ENCODE measurements at regions not wholly inside any gene's neighbourhood (a gene's known extent, or its start where the extent isn't known, plus 50 kb on each side); places are given as distances from the start of the nearest gene placed in this dataset.

DNA sequence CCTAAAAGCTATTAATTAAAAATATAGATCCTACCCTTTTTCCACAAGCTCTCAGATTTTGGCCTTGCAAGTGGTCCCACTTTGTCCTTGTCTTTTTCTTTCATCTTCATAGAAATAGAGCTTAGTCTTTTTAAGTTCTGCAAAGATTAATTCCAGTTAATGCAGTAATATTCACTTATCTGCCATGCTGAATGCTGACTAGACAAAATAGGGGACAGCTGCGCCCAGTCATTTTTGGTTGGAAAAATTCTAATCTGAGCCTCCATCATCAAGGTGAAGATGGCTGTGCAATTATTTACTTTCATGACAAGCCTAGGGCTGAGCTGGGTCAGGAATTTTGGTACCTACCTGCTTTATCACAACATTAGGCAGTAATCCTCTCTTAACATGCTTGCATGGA, 241.3 kb upstream of the CXorf66 start:
- no peak overlapping the region for H3K4me3 ChIP-seq (ENCODE audit: low read depth, low read length)
- TF ChIP-seq, protein P1, sequence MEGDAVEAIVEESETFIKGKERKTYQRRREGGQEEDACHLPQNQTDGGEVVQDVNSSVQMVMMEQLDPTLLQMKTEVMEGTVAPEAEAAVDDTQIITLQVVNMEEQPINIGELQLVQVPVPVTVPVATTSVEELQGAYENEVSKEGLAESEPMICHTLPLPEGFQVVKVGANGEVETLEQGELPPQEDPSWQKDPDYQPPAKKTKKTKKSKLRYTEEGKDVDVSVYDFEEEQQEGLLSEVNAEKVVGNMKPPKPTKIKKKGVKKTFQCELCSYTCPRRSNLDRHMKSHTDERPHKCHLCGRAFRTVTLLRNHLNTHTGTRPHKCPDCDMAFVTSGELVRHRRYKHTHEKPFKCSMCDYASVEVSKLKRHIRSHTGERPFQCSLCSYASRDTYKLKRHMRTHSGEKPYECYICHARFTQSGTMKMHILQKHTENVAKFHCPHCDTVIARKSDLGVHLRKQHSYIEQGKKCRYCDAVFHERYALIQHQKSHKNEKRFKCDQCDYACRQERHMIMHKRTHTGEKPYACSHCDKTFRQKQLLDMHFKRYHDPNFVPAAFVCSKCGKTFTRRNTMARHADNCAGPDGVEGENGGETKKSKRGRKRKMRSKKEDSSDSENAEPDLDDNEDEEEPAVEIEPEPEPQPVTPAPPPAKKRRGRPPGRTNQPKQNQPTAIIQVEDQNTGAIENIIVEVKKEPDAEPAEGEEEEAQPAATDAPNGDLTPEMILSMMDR (IDR thresholded peaks at IDR 0.05; ENCODE audit: low read depth, low read length, missing control alignments) = no peak
- DNase-seq (ENCODE audit: low read depth) = no peak

DNA sequence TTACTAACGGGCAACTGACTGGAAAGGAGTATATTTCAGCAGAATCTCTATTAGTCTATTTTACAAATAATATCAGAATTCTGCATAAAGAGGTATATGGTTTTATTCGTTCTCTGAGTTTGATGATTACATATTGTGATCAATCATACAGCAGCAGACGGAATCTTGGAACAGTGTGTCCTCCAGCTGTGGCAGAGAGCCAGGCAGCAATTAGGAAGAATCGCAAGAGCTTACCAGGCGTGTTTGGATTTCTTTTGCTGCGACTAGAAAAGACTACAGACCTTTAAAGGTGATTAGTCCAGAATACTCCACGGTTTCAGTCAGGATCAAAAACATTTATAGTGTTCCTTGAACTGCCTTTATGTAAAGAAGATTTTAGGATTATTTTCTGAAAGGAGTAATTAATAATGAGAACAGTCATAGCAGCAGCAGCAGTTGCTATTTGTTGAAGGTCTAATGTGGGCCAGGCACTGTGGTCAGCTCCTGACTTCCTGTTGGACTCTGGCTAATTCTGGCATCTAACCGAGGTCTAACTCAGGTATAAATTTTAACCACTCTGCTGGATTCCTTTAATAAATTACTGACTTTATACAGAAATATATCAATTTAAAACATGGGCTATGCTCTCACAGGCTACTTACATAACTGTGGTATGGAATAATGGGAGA, 225.3 kb upstream of the CXorf66 start:
- no peak overlapping the region for H3K4me3 ChIP-seq (ENCODE audit: low read depth, low read length)
- no peak for DNase-seq (ENCODE audit: low read depth)
- TF ChIP-seq, protein P1 (IDR thresholded peaks at IDR 0.05; ENCODE audit: low read depth, low read length, missing control alignments) = no peak

DNA sequence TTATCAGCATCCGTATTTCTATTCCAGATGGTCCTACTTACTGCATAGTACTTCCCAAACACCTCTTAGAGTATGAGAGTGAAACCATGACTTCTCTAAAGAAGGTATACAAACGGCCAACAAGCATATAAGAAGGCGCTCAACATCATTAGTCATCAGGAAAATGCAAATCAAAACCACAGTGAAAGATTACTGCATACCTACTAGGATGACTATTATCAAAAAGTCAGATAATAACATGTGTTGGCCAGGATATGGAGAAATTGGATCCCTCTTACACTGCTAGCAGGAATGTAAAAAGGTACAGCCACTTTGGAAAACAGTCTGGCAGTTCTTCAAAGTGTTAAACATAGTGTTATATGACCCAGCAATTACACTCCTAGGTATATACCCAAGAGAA, 215.3 kb upstream of the CXorf66 start:
- TF ChIP-seq, protein P1 (IDR thresholded peaks at IDR 0.05; ENCODE audit: low read depth, low read length, missing control alignments) = no peak
- DNase-seq (ENCODE audit: low read depth) = no peak
- no peak overlapping the region for H3K4me3 ChIP-seq (ENCODE audit: low read depth, low read length)

DNA sequence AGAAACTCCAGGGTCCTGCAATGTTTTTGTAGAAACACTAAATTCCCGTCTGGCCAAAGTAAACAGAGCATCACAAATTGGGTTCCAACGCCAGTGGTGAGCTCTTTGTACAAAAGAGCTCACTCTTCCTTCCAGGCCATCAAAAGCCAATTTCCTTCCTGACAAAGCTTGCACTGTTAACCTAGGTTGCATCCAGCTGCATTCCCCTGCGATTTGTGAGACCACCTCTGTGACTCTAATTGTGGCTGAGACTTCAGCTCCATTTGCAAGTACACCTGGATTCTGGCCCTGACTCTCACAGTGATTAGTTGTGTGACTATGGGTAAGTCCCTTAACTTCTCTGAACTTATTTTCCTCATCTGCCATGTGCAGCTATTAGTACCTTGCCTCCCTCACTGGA, 212.5 kb upstream of the CXorf66 start:
- TF ChIP-seq, protein P1 (IDR thresholded peaks at IDR 0.05; ENCODE audit: low read depth, low read length, missing control alignments) = no peak
- DNase-seq (ENCODE audit: low read depth) = no peak

DNA sequence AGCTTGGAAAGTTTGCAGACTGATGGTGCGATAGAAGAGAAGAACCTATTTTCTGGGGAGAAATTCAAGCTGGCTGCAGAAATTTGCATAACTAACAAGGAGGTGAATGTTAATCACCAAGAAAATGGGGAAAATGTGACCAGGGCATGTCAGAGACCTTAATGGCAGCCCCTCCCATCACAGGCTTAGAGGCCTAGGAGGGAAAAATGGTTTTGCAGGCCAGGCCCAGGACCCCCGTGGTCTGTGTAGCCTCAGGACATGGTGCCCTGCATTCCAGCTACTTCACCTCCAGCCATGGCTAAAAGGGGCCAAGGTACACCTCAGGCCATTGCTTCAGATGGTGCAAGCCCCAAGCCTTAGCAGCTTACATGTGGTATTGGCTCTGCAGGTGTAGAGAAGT, 207.1 kb upstream of the CXorf66 start:
- no peak overlapping the region for H3K4me3 ChIP-seq (ENCODE audit: low read depth, low read length)
- no peak for DNase-seq (ENCODE audit: low read depth)
- TF ChIP-seq, protein P1 (IDR thresholded peaks at IDR 0.05; ENCODE audit: low read depth, low read length, missing control alignments) = no peak

More for the DNA sequence above, 212.5 kb upstream of the CXorf66 start:
- H3K4me3 ChIP-seq (ENCODE audit: low read depth, low read length) = no peak overlapping the region

DNA sequence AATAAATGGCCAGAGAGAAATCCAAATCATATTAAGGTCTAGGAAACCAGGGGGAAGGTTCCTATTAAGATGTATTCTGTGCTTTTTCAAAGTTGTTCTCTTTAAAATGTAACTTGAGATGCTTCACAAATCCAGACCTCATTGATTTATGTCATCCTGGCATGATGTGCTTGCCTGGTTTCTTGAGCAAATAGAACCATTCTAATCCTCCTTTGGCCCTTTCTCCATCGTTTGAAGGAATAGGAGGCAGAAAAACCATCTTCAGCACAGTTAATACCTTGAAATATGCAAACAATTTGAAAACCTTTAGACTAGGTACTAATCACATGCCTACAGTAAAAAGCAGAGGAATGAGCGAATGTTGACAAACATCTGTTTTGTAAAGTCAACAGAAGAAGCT, 202.2 kb upstream of the CXorf66 start:
- TF ChIP-seq, protein P1 (IDR thresholded peaks at IDR 0.05; ENCODE audit: low read depth, low read length, missing control alignments) = no peak
- DNase-seq (ENCODE audit: low read depth) = no peak
- H3K4me3 ChIP-seq (ENCODE audit: low read depth, low read length) = no peak overlapping the region

DNA sequence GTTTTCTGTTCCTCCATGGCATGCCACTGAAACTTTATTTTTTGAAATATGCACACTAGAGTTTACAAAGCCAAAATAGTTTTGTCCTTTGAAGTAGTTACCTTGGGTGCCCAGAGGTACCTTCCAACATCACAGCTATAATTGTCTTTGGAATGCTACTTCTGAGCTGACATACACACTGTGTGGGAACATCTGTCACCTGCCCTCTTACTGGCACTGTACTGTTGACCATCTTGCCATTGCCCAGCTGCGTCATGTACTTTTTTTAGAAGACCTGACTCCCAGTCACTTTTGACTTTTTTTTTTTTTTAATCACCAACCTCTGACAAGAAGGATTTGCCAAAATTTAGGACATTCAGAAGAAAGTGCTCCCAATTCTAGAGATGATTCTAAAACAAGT, 200.5 kb upstream of the CXorf66 start:
- TF ChIP-seq, protein P1 (IDR thresholded peaks at IDR 0.05; ENCODE audit: low read depth, low read length, missing control alignments) = no peak
- no peak overlapping the region for H3K4me3 ChIP-seq (ENCODE audit: low read depth, low read length)
- DNase-seq (ENCODE audit: low read depth) = no peak
